ENCODE measurements at regions not wholly inside any gene's neighbourhood (a gene's known extent, or its start where the extent isn't known, plus 50 kb on each side); places are given as distances from the start of the nearest gene placed in this dataset.

DNA sequence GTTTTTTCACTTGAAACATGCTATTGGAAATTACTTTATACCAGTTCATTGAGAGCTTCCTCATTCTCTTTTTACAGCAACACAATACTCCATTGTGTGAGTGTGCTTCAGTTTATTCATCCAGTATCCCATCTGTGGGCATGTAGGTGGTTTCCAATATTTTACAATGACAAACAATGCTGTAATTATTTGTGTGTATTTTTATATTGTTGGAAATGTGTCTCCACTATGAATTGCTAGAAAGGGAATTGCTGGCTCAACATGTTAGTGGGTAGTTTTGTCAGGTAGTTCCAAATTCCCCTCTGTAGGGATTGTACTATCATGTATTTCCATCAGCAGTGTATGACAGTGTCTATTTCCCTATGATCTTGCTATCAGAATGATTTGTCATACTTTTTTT, 65.8 kb upstream of the MAGI1 start:
- TF ChIP-seq POLR2A (IDR thresholded peaks at IDR 0.05; ENCODE audit: low read depth, low read length) = no peak
- TF ChIP-seq POLR2AphosphoS5 (IDR thresholded peaks at IDR 0.05; ENCODE audit: low read depth, low read length) = no peak
- no peak for TF ChIP-seq TAF1 (IDR thresholded peaks at IDR 0.05; ENCODE audit: borderline replicate concordance, low read depth, low read length)
